ENCODE measurements at regions not wholly inside any gene's neighbourhood (a gene's known extent, or its start where the extent isn't known, plus 50 kb on each side); places are given as distances from the start of the nearest gene placed in this dataset.

DNA sequence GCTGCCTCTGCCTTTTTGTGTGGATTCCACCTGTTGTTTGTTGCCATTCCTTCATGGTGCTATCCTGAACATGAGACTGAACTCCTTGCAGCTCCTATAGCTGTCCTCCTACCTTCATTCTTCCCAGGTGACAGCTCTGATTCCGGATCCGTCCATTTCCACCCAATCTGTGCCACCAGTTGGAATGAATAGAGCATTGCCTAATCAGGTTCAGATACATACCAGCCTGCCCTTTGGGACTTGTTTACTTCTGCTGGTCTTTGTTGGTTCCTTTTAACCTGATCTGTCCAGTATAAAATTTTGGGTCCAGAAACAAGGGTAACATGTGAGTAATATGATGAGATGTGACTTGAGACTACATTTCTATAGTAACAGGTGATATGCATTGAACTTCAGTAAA is 136.3 kb upstream of the IGF1 start:
- TF ChIP-seq CTCF (IDR thresholded peaks at IDR 0.05; ENCODE audit: extremely low read depth in 1 of 2, insufficient read depth in 1 of 2, low read depth in 1 of 2, low read length in 2 of 2) (no peak), POLR2AphosphoS5 (IDR thresholded peaks at IDR 0.05; ENCODE audit: insufficient read depth, low read depth, low read length) (no peak), POLR2A (IDR thresholded peaks at IDR 0.05; ENCODE audit: low read depth, low read length) (no peak), EZH2 (IDR thresholded peaks at IDR 0.05; ENCODE audit: borderline replicate concordance, low read depth, low read length, severe bottlenecking) (no peak), JUN (IDR thresholded peaks at IDR 0.05; ENCODE audit: borderline replicate concordance, insufficient read depth, insufficient read length, low read depth) (no peak), MYC (IDR thresholded peaks at IDR 0.05; ENCODE audit: low read depth, low read length) (no peak), MAX (IDR thresholded peaks at IDR 0.05; ENCODE audit: insufficient read depth, insufficient read length) (no peak)

All from endothelial cell of umbilical vein (primary cell).